Heart right ventricle (tissue), 16 donors: ENCODE measurements at regions not wholly inside any gene's neighbourhood (a gene's known extent, or its start where the extent isn't known, plus 50 kb on each side); places are given as distances from the start of the nearest gene placed in this dataset.
"Not testable (repeated sequence)": the region's sequence is repeated elsewhere in the genome, so short reads cannot be mapped to it uniquely, and the experiment has no call there.

Source experiments
- ATAC-seq, 8 donors: fragments of 200-7000 bp; cut with Tn5 transposase; one replicate each; pipeline ENCODE4 v1.9.1; 2020; ENCODE audit warnings: mild to moderate bottlenecking in 8 of 8, moderate library complexity in 8 of 8, moderate number of reproducible peaks in 1 of 8
- DNase-seq, 2 donors: peaks; one replicate each; pipeline ENCODE4 v3.0.0-alpha.2; 2020
- H3K27ac ChIP-seq, 10 donors: fragments of 200-600 bp; sonication (generic) in 2 of 10; one replicate each; pipeline versions ENCODE4 v1.5.0 to v1.8.0; 2020 to 2022; ENCODE audit warnings: mild to moderate bottlenecking in 3 of 10
- H3K27me3 ChIP-seq, 7 donors: fragments of 200-600 bp; one replicate each; pipeline ENCODE4 v1.8.0; 2021 to 2022; ENCODE audit warnings: mild to moderate bottlenecking in 2 of 7
- H3K36me3 ChIP-seq, 9 donors: fragments of 200-600 bp; sonication (generic) in 1 of 9; one replicate each; pipeline versions ENCODE4 v1.5.0 to v1.8.0; 2020 to 2022; ENCODE audit warnings: mild to moderate bottlenecking in 2 of 9
- H3K4me1 ChIP-seq, 9 donors: fragments of 200-600 bp; sonication (generic) in 1 of 9; one replicate each; pipeline versions ENCODE4 v1.5.0 to v1.8.0; 2020 to 2022; ENCODE audit warnings: mild to moderate bottlenecking in 4 of 9
- H3K4me3 ChIP-seq, 10 donors: fragments of 200-600 bp; sonication (generic) in 2 of 10; one replicate each; pipeline versions ENCODE4 v1.5.0 to v1.8.0; 2020 to 2022; ENCODE audit warnings: mild to moderate bottlenecking in 7 of 10, moderate library complexity in 2 of 10
- H3K9me3 ChIP-seq, 11 donors: fragments of 200-600 bp in 10 of 11; sonication (generic) in 2 of 11; one replicate each; pipeline versions ENCODE4 v1.5.0 to v1.8.0; 2013 to 2022; ENCODE audit warnings: mild to moderate bottlenecking in 2 of 11, control low read depth in 1 of 11, moderate library complexity in 1 of 11
- CTCF ChIP-seq, 9 donors: fragments of 200-600 bp; sonication (generic) in 2 of 9; IDR thresholded peaks; one replicate each; pipeline versions ENCODE4 v1.5.0 to v1.8.0; 2021 to 2022; ENCODE audit warnings: antibody characterized with exemption in 9 of 9, mild to moderate bottlenecking in 5 of 9, moderate library complexity in 1 of 9
- WGBS, 2 donors: extraction: QIAGEN DNeasy Blood & Tissue Kit; methylation state at CpG; one replicate each; pipeline ENCODE4 v1.1.7; 2013; ENCODE audit warnings: inconsistent platforms in 1 of 2; 5-methylcytosine and 5-hydroxymethylcytosine counted together
- intact Hi-C, 10 donors: fragments of 100-400 bp; cut with DNase I; formaldehyde crosslinking; loops; one replicate each; pipeline versions ENCODE4 v1.11.1 to v1.14.2; 2022
- donor health status: Arrhythmogenic right ventricular cardiomyopathy.
- donor health status: ischemic (EF 13 %, LVEDD 7.1; RV severe dilation, severe dysfunction).
- donor health status: healthy with polysubstance abuse.
- donor health status: DM: no; HTN: yes; CAD: no.
- donor health status: DM: no; HTN: no; CAD: no.
- donor health status: ischemic (EF 25% LVEDD 6.9; RV normal size, moderate dysfunction).
- donor health status: ischemic (EF 25% LVEDD 5.7; RV mildly dilated, moderate dysfunction).
- donor health status: healthy.
- donor health status: DM: yes; HTN: yes; CAD: no.
- donor health status: Ischemic cardiomyopathy.
- donor health status: ischemic (EF 35%, LVEDD 5.7; RV mildly dilated, moderate dysfunction).
- donor health status: nonischemic (EF 11% LVEDD 7.7; RV severe dilation, severe dysfunction).
- donor health status: DM: yes; HTN: yes; CAD: no.
- donor health status: PGD.
- donor health status: ischemic (EF 29% LVEDD 5.4; RV normal size, mild dysfunction).
- donor health status: nonischemic (EF 23%, LVEDD 6.1; RV moderate dilation, normal function).

- no peak for TF ChIP-seq CTCF (IDR thresholded peaks at IDR 0.05)
- no peak for DNase-seq
- no peaks in the 10 kb centered on the region for H3K36me3 ChIP-seq
- no peak overlapping the region for H3K4me3 ChIP-seq
- H3K27ac ChIP-seq, result no peak overlapping the region
- peaks cover 0 to 4% (median 0%) of the 10 kb centered on the region in 11 donors for H3K9me3 ChIP-seq
- peaks cover 0 to 4% (median 2%) of the 10 kb centered on the region in 9 donors for H3K4me1 ChIP-seq
- intact Hi-C loops, result no loop called here
- peaks cover 0 to 5% (median 0%) of the 10 kb centered on the region in 7 donors for H3K27me3 ChIP-seq
- ATAC-seq, result no peak
- WGBS, 2 donors, result 92 to 97% methylated on average over 6 of the region's 6 CpGs
Observed at GRCh38 chr19:14328406-14328805, 52.8 kb upstream of the ADGRE5 start.

DNA sequence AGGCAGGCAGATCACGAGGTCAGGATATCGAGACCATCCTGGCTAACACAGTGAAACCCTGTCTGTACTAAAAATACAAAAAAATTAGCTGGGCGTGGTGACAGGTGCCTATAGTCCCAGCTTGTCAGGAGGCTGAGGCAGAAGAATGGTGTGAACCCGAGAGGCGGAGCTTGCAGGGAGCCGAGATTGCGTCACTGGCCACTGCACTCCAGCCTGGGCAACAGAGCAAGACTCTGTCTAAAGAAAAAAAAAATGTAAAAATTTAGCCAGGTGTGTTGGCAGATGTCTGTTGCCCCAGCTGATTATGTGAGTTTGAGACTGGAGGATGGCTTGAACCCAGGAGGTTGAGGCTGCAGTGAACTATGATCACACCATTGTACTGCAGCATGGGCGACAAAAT, 54.2 kb upstream of the ADGRE5 start:
- ATAC-seq, H3K4me1 ChIP-seq, H3K36me3 ChIP-seq, DNase-seq, intact Hi-C loops, H3K9me3 ChIP-seq, H3K27ac ChIP-seq, H3K27me3 ChIP-seq, H3K4me3 ChIP-seq: not testable (repeated sequence)
- 90 to 92% methylated on average over 8 of the region's 8 CpGs for WGBS, 2 donors

- H3K4me3 ChIP-seq, result no peak overlapping the region
- peaks cover 0 to 4% (median 0%) of the 10 kb centered on the region in 7 donors for H3K27me3 ChIP-seq
- DNase-seq, result no peak
- WGBS, 2 donors, result 61 to 67% methylated on average over 1 of the region's 1 CpG
- peaks cover 0 to 4% (median 0%) of the 10 kb centered on the region in 11 donors for H3K9me3 ChIP-seq
- no peak for TF ChIP-seq CTCF (IDR thresholded peaks at IDR 0.05)
- no peaks in the 10 kb centered on the region for H3K4me1 ChIP-seq
- ATAC-seq, result no peak
- H3K27ac ChIP-seq, result no peak overlapping the region
- intact Hi-C loops, result no loop called here
- H3K36me3 ChIP-seq, result no peaks in the 10 kb centered on the region
Observed at GRCh38 chr19:14325863-14326262, 55.4 kb upstream of the ADGRE5 start.

- ATAC-seq, result no peak
- H3K4me3 ChIP-seq, result no peak overlapping the region
- H3K9me3 ChIP-seq, result peaks cover 0 to 12% (median 3%) of the 10 kb centered on the region in 11 donors
- H3K4me1 ChIP-seq, result no peaks in the 10 kb centered on the region
- no peak for DNase-seq
- H3K27me3 ChIP-seq, result peaks cover 0 to 4% (median 0%) of the 10 kb centered on the region in 7 donors
- no peaks in the 10 kb centered on the region for H3K36me3 ChIP-seq
- TF ChIP-seq CTCF (IDR thresholded peaks at IDR 0.05), result no peak
- no peak overlapping the region for H3K27ac ChIP-seq
- WGBS, 2 donors, result 94 to 95% methylated on average over 3 of the region's 3 CpGs
- intact Hi-C loops, result no loop called here
Observed at GRCh38 chr19:14325134-14325533, 56.1 kb upstream of the ADGRE5 start.

DNA sequence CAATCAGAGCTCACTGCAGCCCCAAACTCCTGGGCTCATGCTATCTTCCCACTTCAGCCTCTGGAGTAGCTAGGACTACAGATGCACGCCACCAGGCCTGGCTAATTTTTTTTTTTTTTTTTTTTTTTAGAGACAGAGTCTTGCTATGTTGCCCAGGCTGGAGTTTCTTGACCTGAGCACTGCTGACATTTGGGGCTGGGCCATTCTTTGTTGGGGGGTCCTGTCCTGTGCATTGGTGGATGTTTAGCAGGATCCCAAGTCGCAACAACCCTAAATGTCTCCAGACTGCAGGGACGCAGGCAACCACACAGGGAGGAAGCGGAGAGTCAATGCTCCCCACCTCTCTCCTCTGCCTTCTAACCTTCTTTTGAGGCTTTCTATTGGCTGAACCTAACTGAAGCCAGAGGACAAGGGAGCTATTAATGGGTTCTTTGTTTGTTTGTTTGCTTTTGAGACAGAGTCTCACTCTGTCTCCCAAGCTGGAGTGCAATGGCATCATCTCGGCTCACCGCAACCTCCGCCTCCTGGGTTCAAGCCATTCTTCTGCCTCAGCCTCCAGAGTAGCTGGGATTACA, 58.3 kb upstream of the ADGRE5 start:
- no peaks in the 10 kb centered on the region for H3K36me3 ChIP-seq
- H3K27me3 ChIP-seq, result peaks cover 0 to 18% (median 0%) of the 10 kb centered on the region in 7 donors
- H3K9me3 ChIP-seq, result peaks cover 0 to 18% (median 5%) of the 10 kb centered on the region in 11 donors
- H3K4me3 ChIP-seq, result no peak overlapping the region
- 74 to 83% methylated on average over 7 of the region's 7 CpGs for WGBS, 2 donors
- no peak for TF ChIP-seq CTCF (IDR thresholded peaks at IDR 0.05)
- no peaks in the 10 kb centered on the region for H3K4me1 ChIP-seq
- no peak overlapping the region for H3K27ac ChIP-seq
- no peak for ATAC-seq
- intact Hi-C loops, result no loop called here
- no peak for DNase-seq
